NT2/D1 (cell line): ENCODE measurements at regions not wholly inside any gene's neighbourhood (a gene's known extent, or its start where the extent isn't known, plus 50 kb on each side); places are given as distances from the start of the nearest gene placed in this dataset.

Experiments used
- YY1 ChIP-seq: IDR thresholded peaks from 2 replicates; pipeline ENCODE4 v1.6.1; 2011; ENCODE audit not compliant: insufficient read length, insufficient read depth
- ZNF274 ChIP-seq: IDR thresholded peaks from 2 replicates; pipeline ENCODE4 v1.6.1; 2011; ENCODE audit warnings: mild to moderate bottlenecking, low read depth, low read length

DNA sequence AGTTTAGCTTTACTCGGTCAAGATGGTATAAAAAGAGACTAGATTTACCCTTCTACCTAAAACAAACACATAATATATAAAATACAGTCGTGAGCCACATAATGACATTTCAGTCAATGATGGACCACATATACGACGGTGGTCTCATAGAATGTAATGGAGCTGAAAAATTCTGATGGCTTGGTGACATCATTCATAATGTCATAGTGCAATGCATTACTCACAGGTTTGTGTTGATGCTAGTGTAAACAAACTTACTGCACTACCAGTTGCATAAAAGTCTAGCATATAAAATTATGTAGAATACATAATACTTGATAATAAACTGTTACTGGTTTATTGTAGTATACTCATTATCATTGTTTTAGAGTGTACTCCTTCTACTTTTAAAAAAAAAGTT, 115.9 kb upstream of the GDNF start:
- TF ChIP-seq YY1 (no peak), ZNF274 (no peak)
